Uterus (tissue), 3 donors: ENCODE measurements at regions not wholly inside any gene's neighbourhood (a gene's known extent, or its start where the extent isn't known, plus 50 kb on each side); places are given as distances from the start of the nearest gene placed in this dataset.

Source experiments
- DNase-seq, 2 donors: peaks; one replicate each; pipeline ENCODE4 v3.0.0-alpha.2; 2019 to 2020
- H3K27ac ChIP-seq, 2 donors: fragments of 200-600 bp; sonication (generic); 1 replicate in 1 of 2; 2 replicates in 1 of 2; pipeline ENCODE4 v1.5.1; 2016 to 2018
- H3K27me3 ChIP-seq, 2 donors: fragments of 200-600 bp; sonication (generic); one replicate each; pipeline ENCODE4 v1.5.1; 2018 to 2019; ENCODE audit warnings: control low read depth in 1 of 2
- H3K36me3 ChIP-seq, 2 donors: fragments of 200-600 bp; sonication (generic); one replicate each; pipeline ENCODE4 v1.5.1; 2019; ENCODE audit warnings: control low read depth in 1 of 2
- H3K4me1 ChIP-seq, 2 donors: fragments of 200-600 bp; sonication (generic); one replicate each; pipeline ENCODE4 v1.5.1; 2018 to 2019; ENCODE audit warnings: control low read depth in 1 of 2
- H3K4me3 ChIP-seq, 2 donors: fragments of 200-600 bp; sonication (generic); 1 replicate in 1 of 2; 2 replicates in 1 of 2; pipeline ENCODE4 v1.5.1; 2018 to 2019; ENCODE audit warnings: mild to moderate bottlenecking in 1 of 2
- H3K9me3 ChIP-seq, 2 donors: fragments of 200-600 bp; sonication (generic); one replicate each; pipeline ENCODE4 v1.5.1; 2019; ENCODE audit warnings: control low read depth in 1 of 2
- POLR2A ChIP-seq, 2 donors: fragments of 450-650 bp; IDR thresholded peaks; one replicate each; pipeline ENCODE4 v1.6.1; 2016; ENCODE audit warnings: antibody characterized with exemption in 2 of 2, mild to moderate bottlenecking in 1 of 2, moderate library complexity in 1 of 2
- intact Hi-C: fragments of 100-400 bp; cut with DNase I; formaldehyde crosslinking; loops from one replicate; pipeline ENCODE4 v1.15.1; 2023; ENCODE audit warnings: low total_unique reads
- TF ChIP-seq, protein P1 (sequence below), 4 experiments: fragments of 200-600 bp in 2 of 4; fragments of 450-650 bp in 2 of 4; sonication (generic) in 2 of 4; IDR thresholded peaks; one replicate each; pipeline ENCODE4 v1.5.1; 2016 to 2019; ENCODE audit warnings: antibody characterized with exemption in 4 of 4, mild to moderate bottlenecking in 2 of 4, moderate library complexity in 1 of 4
- donor health status: DM: yes; HTN: yes; CAD: no.

DNA sequence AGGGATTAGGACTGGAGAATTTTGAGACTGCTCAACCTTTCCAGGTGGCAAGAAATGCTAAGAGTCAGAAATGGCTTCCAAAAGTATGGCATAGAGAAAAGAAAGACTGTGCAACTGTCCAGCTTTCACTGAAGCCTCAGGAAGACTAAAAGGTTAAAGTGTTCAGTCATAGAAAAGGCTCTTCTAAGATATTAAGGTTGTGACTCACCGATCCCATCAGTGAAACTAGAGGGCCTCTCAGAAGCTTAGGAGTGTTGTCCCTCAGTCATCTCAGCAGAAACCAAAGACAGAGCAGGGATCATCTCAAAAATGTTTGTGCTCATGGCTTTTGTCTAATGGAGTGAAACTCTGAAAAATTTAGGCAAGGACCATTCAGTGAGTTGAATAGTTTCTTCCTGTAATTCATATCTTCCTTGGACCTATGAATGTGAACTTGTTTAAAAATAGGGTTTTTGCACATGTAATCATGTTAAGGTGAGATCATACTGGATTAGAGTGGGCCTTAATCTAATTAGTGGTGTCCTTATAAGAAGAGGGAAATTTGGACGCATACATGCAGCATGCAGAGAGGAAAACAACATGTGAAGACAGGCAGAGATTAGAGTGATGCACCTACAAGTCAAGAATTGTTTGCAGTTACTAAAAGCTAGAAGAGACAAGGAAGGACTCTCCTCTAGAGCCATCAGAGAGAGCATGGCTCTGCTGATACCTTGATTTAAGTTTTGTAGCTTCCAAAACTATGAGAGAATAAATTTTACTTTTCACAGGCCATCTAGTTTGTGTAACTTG is 71.3 kb downstream of the RPE65 start:
- DNase-seq, result no peak
- Histone ChIP-seq H3K4me1 (no peaks in the 10 kb centered on the region), H3K27me3 (no peaks in the 10 kb centered on the region), H3K27ac (no peak overlapping the region), H3K9me3 (no peaks in the 10 kb centered on the region), H3K4me3 (no peak overlapping the region), H3K36me3 (no peaks in the 10 kb centered on the region)
- no peak for TF ChIP-seq POLR2A (IDR thresholded peaks at IDR 0.05)
- TF ChIP-seq, protein P1, sequence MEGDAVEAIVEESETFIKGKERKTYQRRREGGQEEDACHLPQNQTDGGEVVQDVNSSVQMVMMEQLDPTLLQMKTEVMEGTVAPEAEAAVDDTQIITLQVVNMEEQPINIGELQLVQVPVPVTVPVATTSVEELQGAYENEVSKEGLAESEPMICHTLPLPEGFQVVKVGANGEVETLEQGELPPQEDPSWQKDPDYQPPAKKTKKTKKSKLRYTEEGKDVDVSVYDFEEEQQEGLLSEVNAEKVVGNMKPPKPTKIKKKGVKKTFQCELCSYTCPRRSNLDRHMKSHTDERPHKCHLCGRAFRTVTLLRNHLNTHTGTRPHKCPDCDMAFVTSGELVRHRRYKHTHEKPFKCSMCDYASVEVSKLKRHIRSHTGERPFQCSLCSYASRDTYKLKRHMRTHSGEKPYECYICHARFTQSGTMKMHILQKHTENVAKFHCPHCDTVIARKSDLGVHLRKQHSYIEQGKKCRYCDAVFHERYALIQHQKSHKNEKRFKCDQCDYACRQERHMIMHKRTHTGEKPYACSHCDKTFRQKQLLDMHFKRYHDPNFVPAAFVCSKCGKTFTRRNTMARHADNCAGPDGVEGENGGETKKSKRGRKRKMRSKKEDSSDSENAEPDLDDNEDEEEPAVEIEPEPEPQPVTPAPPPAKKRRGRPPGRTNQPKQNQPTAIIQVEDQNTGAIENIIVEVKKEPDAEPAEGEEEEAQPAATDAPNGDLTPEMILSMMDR (IDR thresholded peaks at IDR 0.05), result no peak
- intact Hi-C loops, result no loop called here

DNA sequence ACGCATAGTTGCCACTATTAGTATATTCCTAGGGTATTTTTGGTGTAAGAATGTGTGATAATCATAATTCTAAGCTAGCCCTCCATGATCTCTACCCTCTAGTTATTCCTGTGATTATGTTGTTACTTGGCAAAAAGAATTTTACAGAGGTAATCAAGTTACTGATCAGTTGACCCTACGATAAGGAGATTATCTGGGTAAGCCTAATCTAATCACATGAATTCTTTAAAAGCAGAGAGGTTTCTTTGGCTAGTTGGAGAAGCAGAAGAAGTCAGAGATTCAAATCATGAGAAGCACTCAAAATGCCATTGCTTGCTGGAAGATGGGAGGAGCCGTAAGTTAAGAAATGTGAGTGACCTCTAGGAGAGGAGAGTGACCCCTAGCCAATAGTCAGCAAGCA is 72.7 kb downstream of the RPE65 start:
- intact Hi-C loops, result no loop called here
- H3K27ac ChIP-seq, result no peak overlapping the region

DNA sequence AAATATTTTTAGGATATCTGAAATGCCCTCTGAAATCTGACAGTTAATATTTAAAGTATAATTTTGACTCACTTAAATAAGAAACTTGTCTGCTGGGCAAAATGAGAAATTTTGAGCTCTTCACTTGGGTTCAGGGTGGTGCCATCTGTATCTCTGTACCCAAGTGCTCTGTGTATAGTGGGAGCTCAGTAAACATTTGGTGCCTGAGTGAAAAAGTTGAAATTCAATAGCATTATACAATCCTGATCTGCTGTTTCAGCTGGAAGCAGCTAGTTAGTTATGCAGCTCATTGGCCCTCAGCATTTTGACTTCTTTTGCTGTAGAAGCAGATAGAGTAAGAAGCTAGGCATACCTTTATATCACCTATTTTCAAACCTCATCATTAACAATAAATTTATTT is 73.3 kb downstream of the RPE65 start:
- intact Hi-C loops, result no loop called here
- no peak for TF ChIP-seq POLR2A (IDR thresholded peaks at IDR 0.05)
- TF ChIP-seq, protein P1 (IDR thresholded peaks at IDR 0.05), result no peak
- no peak for DNase-seq
- Histone ChIP-seq H3K9me3 (no peaks in the 10 kb centered on the region), H3K4me3 (no peak overlapping the region), H3K27ac (no peak overlapping the region), H3K27me3 (no peaks in the 10 kb centered on the region), H3K36me3 (no peaks in the 10 kb centered on the region), H3K4me1 (no peaks in the 10 kb centered on the region)

More for the DNA sequence above, 72.7 kb downstream of the RPE65 start:
- TF ChIP-seq, protein P1 (IDR thresholded peaks at IDR 0.05), result no peak
- TF ChIP-seq POLR2A (IDR thresholded peaks at IDR 0.05), result no peak
- H3K9me3 ChIP-seq, result no peaks in the 10 kb centered on the region
- DNase-seq, result no peak
- H3K36me3 ChIP-seq, result no peaks in the 10 kb centered on the region
- H3K4me3 ChIP-seq, result no peak overlapping the region
- no peaks in the 10 kb centered on the region for H3K4me1 ChIP-seq
- H3K27me3 ChIP-seq, result no peaks in the 10 kb centered on the region

DNA sequence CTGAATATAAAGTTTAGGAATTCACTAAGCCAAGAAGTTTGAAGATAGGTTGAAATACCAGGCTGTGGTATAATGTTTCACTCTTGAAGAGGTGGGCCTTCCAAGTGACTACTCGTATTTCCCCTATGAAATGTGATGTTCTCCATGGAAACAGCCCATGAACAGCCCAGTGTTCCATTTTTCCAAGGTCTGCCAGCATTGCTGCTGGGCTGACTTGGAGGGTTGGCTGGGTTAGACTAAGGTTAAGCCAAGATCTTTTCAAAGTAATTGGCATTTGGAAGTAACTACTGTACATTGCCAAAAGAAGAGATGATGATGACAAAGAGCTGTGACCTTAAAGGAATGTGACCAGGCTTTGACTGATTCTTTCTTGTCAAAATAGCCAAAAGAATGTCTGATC is 73.8 kb downstream of the RPE65 start:
- H3K27me3 ChIP-seq, result no peaks in the 10 kb centered on the region
- DNase-seq, result no peak

DNA sequence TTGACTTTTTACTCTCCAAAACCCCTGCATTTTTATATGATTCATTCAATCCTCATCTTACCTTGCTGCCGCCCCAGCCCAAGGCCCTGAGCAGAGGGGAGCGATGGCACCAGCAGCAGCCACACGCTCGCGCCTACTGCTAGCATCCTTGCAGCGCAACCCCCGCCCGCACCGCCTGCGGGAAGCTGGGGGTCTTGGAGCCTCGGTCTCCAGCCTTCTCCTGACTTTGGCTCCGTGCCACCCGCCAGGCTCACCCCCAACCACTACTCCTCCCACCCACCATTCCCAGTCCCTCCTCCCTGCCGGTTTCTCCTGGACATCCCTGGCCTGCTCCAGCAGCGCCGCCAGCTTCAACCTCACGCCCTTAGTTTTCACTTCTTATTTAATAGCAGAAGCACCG is 76.6 kb downstream of the RPE65 start:
- no peaks in the 10 kb centered on the region for H3K9me3 ChIP-seq
- H3K27me3 ChIP-seq, result no peaks in the 10 kb centered on the region
- intact Hi-C loops, result no loop called here
- no peak for DNase-seq
- H3K36me3 ChIP-seq, result no peaks in the 10 kb centered on the region
- H3K4me1 ChIP-seq, result no peaks in the 10 kb centered on the region
- TF ChIP-seq, protein P1 (IDR thresholded peaks at IDR 0.05), result no peak
- TF ChIP-seq POLR2A (IDR thresholded peaks at IDR 0.05), result no peak
- no peak overlapping the region for H3K27ac ChIP-seq
- no peak overlapping the region for H3K4me3 ChIP-seq

More for the DNA sequence above, 73.8 kb downstream of the RPE65 start:
- intact Hi-C loops, result no loop called here
- TF ChIP-seq, protein P1 (IDR thresholded peaks at IDR 0.05), result no peak
- TF ChIP-seq POLR2A (IDR thresholded peaks at IDR 0.05), result no peak
- Histone ChIP-seq H3K4me3 (no peak overlapping the region), H3K9me3 (no peaks in the 10 kb centered on the region), H3K4me1 (no peaks in the 10 kb centered on the region), H3K27ac (no peak overlapping the region), H3K36me3 (no peaks in the 10 kb centered on the region)
